HG03460 (cell line): ENCODE measurements at regions not wholly inside any gene's neighbourhood (a gene's known extent, or its start where the extent isn't known, plus 50 kb on each side); places are given as distances from the start of the nearest gene placed in this dataset.

Experiments
- ATAC-seq: cut with Tn5 transposase; IDR thresholded peaks from one replicate; pipeline ENCODE4 v1.9.1; 2021; ENCODE audit not compliant: unreplicated experiment

DNA sequence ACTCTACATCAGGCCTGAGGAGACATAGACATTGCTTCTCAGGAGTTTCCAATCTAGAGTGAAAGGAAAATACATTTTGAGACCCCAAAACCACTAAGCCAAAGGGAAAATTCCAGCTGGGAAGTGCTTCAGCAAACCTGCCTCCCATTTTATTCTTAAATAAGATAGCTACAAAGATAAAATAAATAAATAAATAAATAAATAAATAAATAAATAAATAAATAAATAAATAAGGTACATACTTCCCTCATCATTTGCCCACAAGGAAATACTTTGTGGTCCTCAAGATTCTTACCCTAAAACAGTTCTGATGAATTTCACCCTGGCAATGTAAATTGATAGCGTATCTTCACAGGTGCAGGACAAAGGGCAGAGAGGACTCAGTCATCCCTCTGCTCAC lies 474.0 kb upstream of the ROBO1 start:
- no peak for ATAC-seq

DNA sequence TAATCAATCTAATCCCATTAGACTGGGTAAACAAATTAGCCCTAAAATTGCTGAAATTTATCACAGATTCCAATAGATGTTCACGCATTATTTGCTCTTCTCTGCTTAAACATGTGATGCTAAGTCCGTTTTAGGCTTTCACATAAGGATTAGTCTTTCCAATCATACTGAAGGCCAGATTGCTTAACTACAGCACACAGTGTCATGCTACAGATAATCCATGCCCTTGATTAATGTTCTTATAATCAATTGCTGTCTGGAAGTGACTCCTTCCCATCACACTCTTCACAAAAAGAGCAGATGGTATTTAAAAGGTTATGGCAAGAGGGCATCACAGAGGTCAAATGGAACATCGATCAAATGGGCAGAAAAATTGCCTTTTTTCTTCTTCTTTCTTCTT lies 471.5 kb upstream of the ROBO1 start:
- no peak for ATAC-seq

DNA sequence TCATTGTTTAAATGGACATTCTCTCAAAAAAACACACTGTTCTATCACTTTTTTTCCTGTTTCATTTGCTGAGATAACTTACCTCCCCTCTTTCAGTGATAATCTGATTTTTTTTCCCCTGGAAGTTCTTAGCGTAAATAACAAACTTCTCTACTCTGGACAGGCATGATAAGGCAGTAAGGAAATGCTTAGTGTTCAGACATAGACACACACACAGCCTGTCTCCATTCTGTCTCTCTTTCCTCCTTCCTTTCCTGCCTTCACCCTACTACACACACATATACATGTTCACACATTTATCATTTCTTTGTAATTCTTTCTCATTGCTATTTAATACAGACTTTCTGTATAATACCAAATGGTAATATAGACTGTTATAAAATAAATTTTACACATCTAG lies 470.8 kb upstream of the ROBO1 start:
- ATAC-seq: no peak

DNA sequence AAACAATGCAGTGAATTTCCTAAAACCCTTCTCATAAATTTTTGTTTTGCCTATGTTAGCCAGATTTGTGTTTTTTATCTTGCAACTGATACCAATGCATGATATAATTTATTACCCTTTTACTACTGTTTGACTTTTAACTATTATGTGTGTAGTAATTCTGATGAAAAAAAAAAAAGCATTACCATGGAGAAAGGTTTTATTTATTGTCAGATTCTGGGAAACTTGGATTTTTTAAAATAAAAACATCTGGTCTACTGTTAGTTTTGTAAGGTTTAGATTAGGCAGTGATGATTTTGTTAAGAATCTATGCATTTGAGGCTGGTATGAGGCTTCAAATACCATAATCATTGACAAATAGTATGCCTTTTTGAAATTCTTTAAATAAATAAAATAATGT lies 470.4 kb upstream of the ROBO1 start:
- no peak for ATAC-seq

DNA sequence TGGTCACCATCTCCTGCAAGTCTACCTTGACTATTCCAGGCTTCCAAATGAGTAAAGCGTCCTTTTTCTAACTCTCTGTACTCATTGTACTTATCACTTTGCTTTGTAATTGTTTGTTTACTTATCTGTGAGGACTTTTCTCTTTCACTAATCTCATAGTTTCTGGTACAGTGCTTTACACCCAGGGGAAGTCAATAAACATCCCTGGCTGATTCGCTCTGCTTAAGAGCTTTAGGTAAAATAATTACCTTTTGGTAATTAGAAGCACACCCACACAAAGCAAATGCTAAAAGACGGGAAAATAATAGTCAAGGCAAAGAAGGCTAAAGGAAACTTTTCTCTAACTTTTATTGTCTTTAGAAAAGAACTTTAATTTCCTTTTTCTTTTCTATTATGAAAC lies 466.9 kb upstream of the ROBO1 start:
- no peak for ATAC-seq

DNA sequence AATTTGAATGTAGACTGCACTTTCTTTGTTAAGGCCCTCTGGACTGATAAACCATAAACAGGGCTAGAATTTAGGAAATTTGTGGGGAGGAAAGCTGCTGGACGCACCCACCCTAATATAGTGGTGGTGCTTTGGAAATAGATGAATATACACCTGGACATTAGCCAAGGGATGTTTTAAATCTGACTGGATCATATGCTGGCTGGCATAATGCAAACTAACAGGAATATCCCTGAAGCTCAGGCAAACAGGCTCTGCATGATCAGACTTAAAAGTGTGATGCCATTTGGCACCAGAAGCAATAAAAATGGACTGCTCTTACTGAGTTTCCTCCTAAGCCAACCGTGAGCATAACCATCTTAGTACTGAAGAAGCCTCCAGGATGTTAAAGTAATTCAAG lies 465.8 kb upstream of the ROBO1 start:
- ATAC-seq: no peak

DNA sequence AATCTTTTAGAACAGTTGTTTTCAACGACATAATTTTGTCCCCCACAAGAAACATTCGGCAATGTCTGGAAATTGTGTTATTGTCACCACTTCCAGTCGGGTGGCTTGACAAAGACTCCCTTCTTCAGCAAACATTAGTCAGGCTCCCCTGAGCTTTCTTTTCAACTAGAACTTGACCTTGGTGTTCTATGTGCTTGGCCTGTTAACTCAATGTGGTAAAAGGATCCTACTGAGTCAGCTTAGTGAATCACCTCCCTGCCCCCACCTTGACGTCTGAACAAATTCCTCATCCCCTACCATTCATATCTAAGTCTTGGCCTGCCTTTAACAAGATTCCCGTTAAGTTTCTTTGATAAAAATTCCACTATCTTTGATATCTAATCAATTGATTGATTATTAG lies 465.0 kb upstream of the ROBO1 start:
- no peak for ATAC-seq

DNA sequence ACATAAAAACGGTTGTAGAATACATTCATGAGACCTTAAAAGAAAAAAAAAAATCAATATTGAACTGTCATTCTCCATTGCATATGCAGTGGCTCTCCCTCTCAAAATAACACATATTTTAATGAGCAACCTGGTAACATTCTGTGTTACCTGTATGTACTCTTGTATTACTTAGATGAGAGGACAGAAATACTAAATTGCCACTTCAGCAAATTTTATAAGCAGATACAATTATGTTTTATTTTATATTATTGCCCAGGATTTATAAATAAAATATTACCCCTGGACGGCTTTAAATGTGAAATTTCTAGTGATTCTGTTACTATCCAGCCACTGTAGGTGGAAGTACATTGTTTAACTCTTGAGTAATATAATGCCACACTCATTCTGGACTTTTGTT lies 463.2 kb upstream of the ROBO1 start:
- no peak for ATAC-seq

DNA sequence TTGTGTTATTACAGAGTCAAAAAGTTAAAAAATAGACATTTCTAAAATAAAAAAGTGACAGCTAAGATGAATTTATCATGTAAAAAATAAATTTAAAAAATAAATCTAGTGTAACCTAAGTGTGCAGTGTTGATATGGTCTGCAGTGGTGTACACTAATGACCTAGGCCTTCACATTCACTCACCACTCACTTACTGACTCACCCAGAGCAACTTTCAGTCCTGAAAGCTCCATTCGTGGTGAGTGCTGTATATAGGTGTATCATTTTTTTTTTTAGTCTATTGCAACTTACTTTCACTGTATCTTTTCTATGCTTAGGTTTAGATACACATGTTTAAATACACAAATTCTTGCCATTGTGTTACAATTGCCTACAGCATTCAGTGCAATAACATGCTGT lies 459.4 kb upstream of the ROBO1 start:
- ATAC-seq: no peak

DNA sequence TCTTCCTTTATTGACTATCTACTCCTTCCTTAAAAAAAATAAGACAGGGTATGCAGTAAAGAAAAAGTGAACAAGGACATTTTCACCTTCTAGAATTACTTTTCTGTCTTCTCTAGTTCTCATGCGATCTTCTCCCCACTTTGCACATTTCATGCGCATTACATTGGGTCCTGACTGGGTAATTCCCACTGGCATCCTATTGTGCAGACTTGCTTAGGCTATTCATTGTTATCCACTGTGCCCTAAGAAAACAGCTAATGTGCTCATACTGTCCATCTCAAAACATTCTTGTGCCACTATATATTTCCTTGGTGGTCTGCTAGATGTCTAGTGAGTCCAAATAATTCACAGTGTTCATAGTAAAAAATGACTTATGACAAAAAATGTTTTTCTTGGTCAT lies 447.4 kb upstream of the ROBO1 start:
- ATAC-seq: no peak

DNA sequence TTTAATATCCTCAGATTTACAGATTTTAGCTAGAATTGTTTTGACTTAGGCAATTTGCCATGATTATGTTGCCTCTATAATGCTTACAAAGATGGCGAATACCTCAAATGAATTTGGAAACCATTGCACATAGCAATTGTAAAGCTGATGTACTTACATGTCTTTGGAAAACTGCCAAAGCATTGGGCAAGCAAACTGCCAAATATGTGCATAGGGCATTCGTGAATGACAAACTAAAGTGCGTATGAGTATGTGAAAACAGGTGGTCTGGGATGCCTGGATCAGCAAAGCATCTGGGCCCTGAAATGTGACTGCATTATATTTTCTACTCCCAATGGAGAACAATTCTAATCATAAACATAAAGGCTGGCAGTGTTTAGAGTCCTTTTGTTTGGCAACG lies 445.3 kb upstream of the ROBO1 start:
- ATAC-seq: no peak

DNA sequence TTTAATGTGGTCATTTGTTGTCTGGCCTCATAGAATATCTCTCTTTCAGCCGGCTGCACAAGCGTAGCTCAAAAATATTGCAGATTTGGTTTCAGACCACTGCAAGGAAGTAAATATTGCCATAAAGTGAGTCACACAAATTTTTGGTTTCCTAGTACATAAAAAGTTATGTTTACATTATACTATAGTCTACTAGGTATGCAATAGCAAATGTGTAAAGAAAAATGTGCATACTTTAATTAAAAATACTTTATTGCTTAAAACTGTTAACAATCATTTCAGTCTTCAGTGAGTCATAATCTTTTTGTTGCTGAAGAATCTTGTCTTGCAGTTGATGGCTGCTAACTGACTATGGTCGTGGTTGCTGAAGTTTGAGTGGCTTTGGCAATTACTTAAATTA lies 425.1 kb upstream of the ROBO1 start:
- no peak for ATAC-seq

DNA sequence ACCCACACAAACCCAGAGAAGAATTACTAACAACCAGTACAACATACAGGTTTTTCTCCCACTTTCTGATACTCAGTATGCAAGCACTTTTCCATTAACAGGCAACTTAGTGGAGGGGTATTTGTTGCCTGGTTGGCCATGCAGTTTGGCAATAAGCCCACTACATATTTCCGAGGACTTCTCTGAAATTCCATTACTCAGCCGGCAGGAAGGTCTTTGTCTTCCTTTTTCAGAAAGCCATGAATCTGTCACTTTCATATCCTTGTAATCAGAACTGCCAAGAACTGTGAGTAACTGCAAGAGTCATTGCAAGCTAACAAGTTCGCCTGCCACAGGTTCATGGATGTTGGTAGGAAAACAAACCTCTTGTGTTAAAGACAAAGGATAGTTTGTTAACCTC lies 422.3 kb upstream of the ROBO1 start:
- no peak for ATAC-seq

DNA sequence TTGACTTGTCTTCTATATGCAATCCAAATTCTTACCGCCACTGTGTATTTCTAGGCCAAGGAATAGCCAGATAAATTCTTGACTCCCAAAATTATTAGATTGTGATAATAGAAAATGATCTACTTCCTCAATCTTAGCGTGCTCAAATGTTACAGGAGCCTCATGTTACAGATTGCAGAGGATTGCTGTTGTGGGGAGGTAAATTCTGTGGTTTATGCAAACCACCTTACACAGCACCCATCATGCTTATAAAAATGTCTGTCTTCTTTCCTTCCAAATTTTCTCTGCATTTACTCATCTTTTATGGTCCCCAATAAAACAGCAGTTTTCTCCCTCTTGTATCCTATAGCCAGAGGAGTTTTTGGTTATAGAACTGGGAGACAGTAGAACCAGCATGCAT lies 420.2 kb upstream of the ROBO1 start:
- ATAC-seq: no peak

DNA sequence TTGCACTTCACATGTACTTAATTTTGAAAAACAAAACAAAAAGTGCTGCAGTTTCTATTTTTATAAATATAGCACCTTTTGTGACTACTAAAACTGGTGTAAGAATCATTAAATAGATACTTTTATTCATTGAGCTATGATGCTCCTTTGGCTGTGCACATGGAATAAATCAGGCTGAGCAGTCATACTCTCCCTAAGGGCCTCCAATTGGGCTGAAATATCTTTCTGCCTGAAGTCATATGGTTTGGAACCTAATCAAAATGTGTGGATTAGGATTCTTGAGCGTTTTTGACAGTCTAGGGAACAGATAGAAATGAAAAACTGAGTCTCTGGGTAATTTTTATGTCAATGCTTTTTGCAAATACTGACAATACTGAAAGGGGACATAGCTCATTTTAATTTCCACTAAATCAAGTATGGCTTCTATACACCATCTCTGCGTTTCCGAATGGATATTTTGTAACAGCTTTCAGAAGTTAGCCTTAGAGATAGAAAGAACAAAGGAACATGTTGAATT lies 392.2 kb upstream of the ROBO1 start:
- no peak for ATAC-seq

DNA sequence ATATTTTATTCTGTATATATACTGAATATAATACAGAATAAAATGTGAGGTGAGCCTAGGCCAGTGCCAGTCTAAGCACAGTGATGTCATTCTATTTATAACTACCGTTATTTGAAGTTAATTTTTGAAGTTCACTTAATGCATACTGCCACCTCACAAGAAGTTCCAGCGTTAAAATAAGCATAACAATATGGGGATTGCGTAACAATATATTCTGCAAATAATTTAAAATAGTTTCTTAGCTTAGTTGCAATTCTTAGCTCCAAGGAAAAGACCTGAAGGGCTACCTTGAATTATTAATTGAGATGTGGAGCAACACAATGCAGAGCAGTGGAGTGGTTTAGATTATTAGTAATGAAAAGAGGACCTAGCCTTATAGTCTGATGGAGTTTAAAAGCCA lies 390.5 kb upstream of the ROBO1 start:
- ATAC-seq: no peak

DNA sequence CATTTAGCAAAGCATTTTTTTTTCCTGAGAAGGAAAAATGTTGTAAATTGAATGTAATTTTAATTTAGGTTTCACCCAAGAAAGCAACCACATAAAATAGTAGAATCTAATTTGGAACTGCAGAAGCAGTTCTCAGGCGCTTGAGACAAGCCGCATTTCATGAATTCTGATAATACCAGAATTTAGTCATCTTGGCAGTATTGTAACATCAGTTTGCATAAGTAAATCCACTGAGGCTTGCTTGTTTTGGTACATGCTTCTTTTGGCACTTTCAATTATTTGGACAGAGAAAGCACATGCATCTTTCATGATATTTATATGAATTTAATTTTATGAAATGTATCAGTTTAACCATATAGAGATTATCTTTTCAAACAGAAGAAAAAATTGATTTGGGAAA lies 389.7 kb upstream of the ROBO1 start:
- ATAC-seq: no peak

DNA sequence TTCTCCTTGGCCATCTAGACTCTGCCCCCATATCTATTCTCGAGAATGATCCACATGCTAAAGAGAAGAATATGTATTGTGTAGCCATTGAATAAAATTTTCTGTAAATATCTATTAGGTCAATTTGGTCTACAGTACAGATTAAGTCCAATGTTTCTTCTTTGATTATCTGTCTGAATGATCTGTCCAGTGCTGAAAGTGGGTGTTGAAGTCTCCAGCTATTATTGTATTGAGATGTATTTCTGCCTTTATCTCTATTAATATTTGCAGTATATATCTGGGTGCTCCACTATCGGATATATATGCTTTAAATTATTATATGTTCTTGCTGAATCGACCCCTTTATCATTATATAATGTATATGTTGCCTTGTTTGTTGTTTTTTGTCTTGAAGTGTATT lies 384.9 kb upstream of the ROBO1 start:
- ATAC-seq: no peak

DNA sequence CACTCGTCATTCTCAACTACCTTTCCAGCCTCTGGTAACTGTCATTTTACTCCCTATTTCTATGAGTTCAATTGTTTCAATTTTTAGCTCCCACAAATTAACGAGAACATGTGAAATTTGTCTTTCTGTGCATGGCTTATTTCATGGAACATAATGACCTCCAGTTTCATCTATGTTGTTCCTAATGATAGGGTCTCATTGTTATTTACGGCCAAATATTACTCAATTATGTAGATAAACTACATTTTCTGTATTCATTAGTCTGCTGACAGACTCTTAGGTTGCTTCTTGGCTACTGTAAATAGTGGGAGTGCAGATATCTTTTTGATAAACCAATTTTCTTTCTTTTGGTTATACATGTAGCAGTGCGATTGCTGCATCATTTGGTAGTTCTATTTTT lies 374.9 kb upstream of the ROBO1 start:
- no peak for ATAC-seq

DNA sequence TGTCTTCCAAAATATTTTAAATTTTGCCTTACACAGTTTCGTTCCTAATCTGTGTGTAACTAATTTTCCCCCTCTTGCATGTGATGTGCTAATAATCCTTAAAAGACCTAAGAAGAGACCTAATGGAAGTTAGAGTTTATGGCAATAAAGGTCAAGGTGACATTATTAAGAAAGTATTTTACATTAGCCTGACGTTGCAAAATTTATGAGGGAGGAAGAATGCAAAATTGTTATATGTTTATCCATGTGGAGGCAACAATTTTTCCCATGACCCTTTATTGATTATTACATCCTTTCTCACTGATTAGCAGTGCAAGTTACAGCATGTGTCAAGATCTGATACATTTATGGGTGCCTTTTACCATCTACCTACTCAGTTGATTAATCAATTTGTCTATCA lies 373.8 kb upstream of the ROBO1 start:
- ATAC-seq: no peak

DNA sequence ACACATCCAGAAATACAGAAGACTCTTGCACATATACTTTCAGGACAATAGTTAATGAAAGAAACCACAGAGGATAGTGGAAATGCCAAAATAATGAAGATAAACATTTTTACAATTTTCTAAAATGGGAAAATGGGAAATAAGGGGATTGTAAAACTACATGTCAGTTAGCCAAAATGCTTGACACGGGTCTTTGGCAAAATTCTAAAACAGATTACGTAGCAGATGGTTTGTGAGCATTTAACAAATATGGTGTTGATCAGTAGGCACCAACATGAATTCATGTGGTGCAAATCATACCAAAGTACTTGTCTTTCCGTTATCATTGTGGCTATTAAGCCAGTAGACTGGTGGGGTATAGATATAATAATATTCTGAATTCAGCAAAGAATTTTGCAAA lies 348.5 kb upstream of the ROBO1 start:
- ATAC-seq: no peak

DNA sequence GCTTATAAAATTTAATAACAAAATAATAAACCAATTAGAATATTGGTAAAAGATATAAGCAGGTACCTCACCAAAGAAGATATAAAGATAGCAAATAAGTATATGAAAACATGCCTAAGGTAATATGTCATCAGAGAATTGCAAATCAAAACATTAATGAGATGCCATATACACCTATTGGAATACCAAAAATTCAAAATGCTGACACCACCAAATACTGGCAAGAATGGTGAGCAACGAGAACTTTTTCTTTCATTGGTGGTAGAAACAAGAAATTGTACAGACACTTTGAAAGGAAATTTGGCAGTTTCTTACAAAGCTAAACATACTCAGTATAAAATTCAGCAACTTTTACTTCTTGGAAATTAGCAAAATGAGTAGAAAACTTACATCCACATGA lies 346.9 kb upstream of the ROBO1 start:
- ATAC-seq: no peak

DNA sequence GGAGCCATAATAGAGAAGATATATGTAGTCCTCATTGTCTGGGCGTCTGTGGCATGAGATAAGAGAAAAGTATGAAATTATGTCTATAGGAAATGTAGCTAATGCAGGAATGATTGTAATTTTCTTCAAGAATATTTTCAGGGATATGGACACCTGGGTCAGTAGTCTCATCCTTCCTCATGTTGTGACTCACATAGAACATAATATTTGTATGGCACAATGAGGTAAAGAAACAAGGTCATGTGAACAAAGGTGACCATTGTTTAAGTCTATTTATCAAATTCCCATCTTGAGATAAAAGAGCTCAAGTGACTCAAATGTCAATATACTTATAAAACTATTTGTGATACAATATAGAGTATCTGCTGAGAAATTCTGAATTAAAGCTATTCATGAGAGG lies 345.5 kb upstream of the ROBO1 start:
- ATAC-seq: no peak

DNA sequence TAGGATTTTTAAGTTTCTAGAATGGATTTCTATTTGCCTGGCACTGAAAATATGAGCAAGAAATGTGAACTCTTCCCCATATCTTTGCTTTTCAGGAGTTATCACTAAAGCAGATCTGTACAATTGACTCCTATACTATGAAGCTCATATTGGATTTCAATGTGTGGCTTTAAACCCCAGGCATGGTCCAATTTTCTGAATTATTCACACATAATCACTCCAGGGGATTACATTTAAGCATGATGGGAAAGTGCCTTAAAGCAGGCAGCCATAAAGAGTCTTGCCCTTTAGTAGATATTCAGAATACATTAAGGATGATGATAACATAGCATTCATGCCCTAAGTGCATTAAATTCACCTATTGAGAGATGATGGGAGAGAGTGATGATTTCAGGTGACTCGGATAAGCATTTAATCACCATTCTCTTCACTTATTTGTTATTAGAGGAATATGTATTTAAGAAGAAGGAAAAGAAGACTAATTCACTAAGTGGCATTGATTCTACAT lies 331.8 kb upstream of the ROBO1 start:
- ATAC-seq: no peak
